Mucosa of rectum (tissue), 2 donors: ENCODE measurements at regions not wholly inside any gene's neighbourhood (a gene's known extent, or its start where the extent isn't known, plus 50 kb on each side); places are given as distances from the start of the nearest gene placed in this dataset.
A peak's percentile ranks its signal among the peaks of the same experiment; 100 is the strongest.

Experiments used
- H3K27ac ChIP-seq, 2 donors: one replicate each; pipeline ENCODE4 v1.7.0; 2013; ENCODE audit warnings: inconsistent platforms in 2 of 2, low read depth in 2 of 2, low read length in 2 of 2
- H3K27me3 ChIP-seq, 2 donors: one replicate each; pipeline ENCODE4 v1.7.0; 2013; ENCODE audit warnings: low read length in 2 of 2; ENCODE audit not compliant: control insufficient read depth in 2 of 2, insufficient read depth in 2 of 2
- H3K36me3 ChIP-seq, 2 donors: one replicate each; pipeline ENCODE4 v1.7.0; 2013; ENCODE audit warnings: low read length in 2 of 2; ENCODE audit not compliant: control insufficient read depth in 2 of 2, insufficient read depth in 2 of 2
- H3K4me1 ChIP-seq, 2 donors: one replicate each; pipeline ENCODE4 v1.7.0; 2013; ENCODE audit warnings: low read length in 2 of 2, mild to moderate bottlenecking in 1 of 2; ENCODE audit not compliant: control insufficient read depth in 2 of 2, insufficient read depth in 2 of 2
- H3K4me3 ChIP-seq, 2 donors: one replicate each; pipeline ENCODE4 v1.7.0; 2013; ENCODE audit warnings: low read length in 2 of 2
- H3K9ac ChIP-seq, 2 donors: one replicate each; pipeline ENCODE4 v1.7.0; 2013; ENCODE audit warnings: low read length in 2 of 2, low read depth in 1 of 2, mild to moderate bottlenecking in 1 of 2
- H3K9me3 ChIP-seq, 2 donors: one replicate each; pipeline ENCODE4 v1.7.0; 2013; ENCODE audit warnings: low read length in 2 of 2; ENCODE audit not compliant: control insufficient read depth in 2 of 2
- donor health status: healthy.
- donor health status: Normal muscosa, but diverticular disease.

- no peak overlapping the region for H3K9ac ChIP-seq
- H3K4me1 ChIP-seq, result no peaks in the 10 kb centered on the region
- peaks cover under 1 to 1% of the 10 kb centered on the region in 2 donors for H3K27me3 ChIP-seq
- no peak overlapping the region for H3K4me3 ChIP-seq
- no peaks in the 10 kb centered on the region for H3K36me3 ChIP-seq
- no peak overlapping the region for H3K27ac ChIP-seq
- no peaks in the 10 kb centered on the region for H3K9me3 ChIP-seq
These were observed 226.2 kb upstream of the PRICKLE2 start for GRCh38 chr3:64451283-64452012.

GRCh38 chr3:64450396-64450956 is 225.2 kb upstream of the PRICKLE2 start:
- Histone ChIP-seq H3K9me3 (no peaks in the 10 kb centered on the region), H3K36me3 (no peaks in the 10 kb centered on the region), H3K27ac (no peak overlapping the region), H3K27me3 (peaks cover 1 to 4% of the 10 kb centered on the region in 2 donors), H3K4me1 (no peaks in the 10 kb centered on the region), H3K9ac (no peak overlapping the region), H3K4me3 (no peak overlapping the region)

GRCh38 chr3:64449026-64449425 is 223.8 kb upstream of the PRICKLE2 start:
- H3K27me3 ChIP-seq, result peaks cover 8 to 13% of the 10 kb centered on the region in 2 donors

GRCh38 chr3:64445944-64446300 is 220.7 kb upstream of the PRICKLE2 start:
- Histone ChIP-seq H3K27me3 (peaks cover 14 to 23% of the 10 kb centered on the region in 2 donors), H3K36me3 (no peaks in the 10 kb centered on the region), H3K9ac (no peak overlapping the region), H3K4me1 (peaks cover 0 to 3% of the 10 kb centered on the region in 2 donors), H3K27ac (no peak overlapping the region), H3K4me3 (no peak overlapping the region), H3K9me3 (no peaks in the 10 kb centered on the region)

More at GRCh38 chr3:64449026-64449425, 223.8 kb upstream of the PRICKLE2 start:
- peaks cover 0 to 3% of the 10 kb centered on the region in 2 donors for H3K4me1 ChIP-seq
- H3K9me3 ChIP-seq, result no peaks in the 10 kb centered on the region
- H3K36me3 ChIP-seq, result no peaks in the 10 kb centered on the region
- H3K4me3 ChIP-seq, result no peak overlapping the region
- no peak overlapping the region for H3K27ac ChIP-seq
- H3K9ac ChIP-seq, result no peak overlapping the region

GRCh38 chr3:64445109-64445943 is 220.1 kb upstream of the PRICKLE2 start:
- H3K27ac ChIP-seq, result no peak overlapping the region
- H3K9me3 ChIP-seq, result no peaks in the 10 kb centered on the region
- peak overlapping the region; percentile 48 to 54 for H3K4me3 ChIP-seq
- no peaks in the 10 kb centered on the region for H3K36me3 ChIP-seq
- H3K4me1 ChIP-seq, result peaks cover 0 to 3% of the 10 kb centered on the region in 2 donors
- H3K27me3 ChIP-seq, result peaks cover 14 to 23% of the 10 kb centered on the region in 2 donors
- H3K9ac ChIP-seq, result peak overlapping the region in 1 of 2 donors; percentile 42

- H3K9me3 ChIP-seq, result no peaks in the 10 kb centered on the region
- peak overlapping the region in 1 of 2 donors; percentile 42 for H3K9ac ChIP-seq
These were observed 219.3 kb upstream of the PRICKLE2 start for GRCh38 chr3:64444490-64445108.

GRCh38 chr3:64443546-64444381 is 218.5 kb upstream of the PRICKLE2 start:
- Histone ChIP-seq H3K4me1 (peaks cover 0 to 3% of the 10 kb centered on the region in 2 donors), H3K27ac (no peak overlapping the region), H3K9me3 (no peaks in the 10 kb centered on the region), H3K4me3 (peak overlapping the region; percentile 22 to 54), H3K36me3 (no peaks in the 10 kb centered on the region), H3K27me3 (peaks cover 14 to 23% of the 10 kb centered on the region in 2 donors), H3K9ac (no peak overlapping the region)

More at GRCh38 chr3:64444490-64445108, 219.3 kb upstream of the PRICKLE2 start:
- H3K36me3 ChIP-seq, result no peaks in the 10 kb centered on the region
- peak overlapping the region; percentile 48 to 54 for H3K4me3 ChIP-seq
- H3K4me1 ChIP-seq, result peaks cover 0 to 3% of the 10 kb centered on the region in 2 donors
- H3K27ac ChIP-seq, result no peak overlapping the region
- peaks cover 14 to 23% of the 10 kb centered on the region in 2 donors for H3K27me3 ChIP-seq

- Histone ChIP-seq H3K9me3 (no peaks in the 10 kb centered on the region), H3K4me1 (peaks cover 0 to 3% of the 10 kb centered on the region in 2 donors), H3K27ac (no peak overlapping the region), H3K4me3 (no peak overlapping the region), H3K9ac (no peak overlapping the region), H3K36me3 (no peaks in the 10 kb centered on the region), H3K27me3 (peaks cover 14 to 23% of the 10 kb centered on the region in 2 donors)
These were observed 216.6 kb upstream of the PRICKLE2 start for GRCh38 chr3:64441861-64442260.

GRCh38 chr3:64440498-64440897 is 215.2 kb upstream of the PRICKLE2 start:
- H3K27ac ChIP-seq, result no peak overlapping the region
- no peak overlapping the region for H3K4me3 ChIP-seq
- H3K27me3 ChIP-seq, result peaks cover 14 to 19% of the 10 kb centered on the region in 2 donors
- peaks cover 0 to 3% of the 10 kb centered on the region in 2 donors for H3K4me1 ChIP-seq
- no peak overlapping the region for H3K9ac ChIP-seq
- H3K9me3 ChIP-seq, result no peaks in the 10 kb centered on the region
- H3K36me3 ChIP-seq, result no peaks in the 10 kb centered on the region
